Adrenal gland (tissue), 9 donors: ENCODE measurements at regions not wholly inside any gene's neighbourhood (a gene's known extent, or its start where the extent isn't known, plus 50 kb on each side); places are given as distances from the start of the nearest gene placed in this dataset.

Experiments used
- DNase-seq, 7 donors: peaks; one replicate each; pipeline ENCODE4 v3.0.0-alpha.2; 2019 to 2020
- H3K27ac ChIP-seq, 5 donors: fragments of 200-600 bp; sonication (generic) in 4 of 5; 1 replicate in 3 of 5; 2 replicates in 2 of 5; pipeline versions ENCODE4 v1.5.1 to v1.8.0; 2016 to 2020; ENCODE audit warnings: mild to moderate bottlenecking in 1 of 5
- H3K27me3 ChIP-seq: fragments of 200-600 bp; 2 replicates; pipeline ENCODE4 v1.8.0; 2021
- H3K36me3 ChIP-seq, 2 donors: fragments of 200-600 bp; replicated peaks in 1 of 2; 1 replicate in 1 of 2; 2 replicates in 1 of 2; pipeline versions ENCODE4 v1.5.1 to v1.8.0; 2018 to 2022
- H3K4me1 ChIP-seq, 2 donors: fragments of 200-600 bp; replicated peaks in 1 of 2; 1 replicate in 1 of 2; 2 replicates in 1 of 2; pipeline versions ENCODE4 v1.5.1 to v1.8.0; 2018 to 2021
- H3K4me3 ChIP-seq, 4 donors: fragments of 200-600 bp; sonication (generic) in 3 of 4; one replicate each; pipeline ENCODE4 v1.5.1; 2016 to 2018
- H3K9me3 ChIP-seq, 3 donors: fragments of 200-600 bp; sonication (generic) in 1 of 3; replicated peaks in 1 of 3; 1 replicate in 2 of 3; 2 replicates in 1 of 3; pipeline versions ENCODE4 v1.5.1 to v1.8.0; 2016 to 2021
- CTCF ChIP-seq, 6 experiments: fragments of 450-650 bp in 4 of 6; fragments of 200-600 bp in 2 of 6; sonication (generic) in 1 of 6; IDR thresholded peaks; 1 replicate in 5 of 6; 2 replicates in 1 of 6; pipeline versions ENCODE4 v1.5.1 to v1.8.0; 2016 to 2021; ENCODE audit warnings: antibody characterized with exemption in 6 of 6, mild to moderate bottlenecking in 2 of 6, moderate library complexity in 1 of 6
- POLR2A ChIP-seq, 2 donors: fragments of 450-650 bp; IDR thresholded peaks; one replicate each; pipeline ENCODE4 v1.6.1; 2017; ENCODE audit warnings: antibody characterized with exemption in 2 of 2, mild to moderate bottlenecking in 2 of 2, moderate library complexity in 1 of 2
- WGBS, 4 donors: extraction: QIAGEN DNeasy Blood & Tissue Kit in 2 of 4; methylation state at CpG; one replicate each; pipeline versions ENCODE4 v1.1.5 to v1.1.7; 2013 to 2017; 5-methylcytosine and 5-hydroxymethylcytosine counted together
- intact Hi-C, 2 donors: fragments of 100-400 bp; cut with DNase I; formaldehyde crosslinking; loops; one replicate each; pipeline versions ENCODE4 v1.14.1 to v1.15.0; 2022 to 2023
- donor health status: healthy with polysubstance abuse.
- donor health status: Bipolar disorder and iron deficiency.
- donor health status: DM: yes; HTN: yes; CAD: no.
- donor health status: DM: no; HTN: no; CAD: no.
- donor health status: DM: no; HTN: no; CAD: no.

DNA sequence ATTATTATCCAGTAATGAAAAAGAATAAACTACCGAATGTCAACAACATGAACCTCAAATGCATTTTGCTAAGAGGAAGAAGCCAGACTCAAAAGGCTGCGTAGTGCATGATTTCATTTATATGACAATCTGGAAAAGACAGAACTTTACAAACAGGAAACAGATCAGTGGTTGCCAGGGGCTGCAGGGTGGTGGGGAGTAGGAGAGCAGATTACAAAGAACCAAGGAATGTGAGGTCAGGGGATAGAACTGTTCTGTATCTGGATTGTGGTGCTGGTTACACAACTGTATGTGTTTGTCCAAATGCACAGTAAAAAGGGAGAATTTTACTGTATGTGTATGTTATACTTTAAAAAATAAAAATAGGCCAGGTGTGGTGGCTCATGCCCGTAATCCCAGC lies 89.7 kb upstream of the MYL2 start:
- TF ChIP-seq CTCF (IDR thresholded peaks at IDR 0.05): no peak
- no peak for TF ChIP-seq POLR2A (IDR thresholded peaks at IDR 0.05)
- 71 to 74% (median 72%) methylated on average over 3 of the region's 3 CpGs for WGBS, 4 donors
- H3K27ac ChIP-seq: no peak overlapping the region
- no peak for DNase-seq
- H3K36me3 ChIP-seq: no peaks in the 10 kb centered on the region
- peaks cover 17% of the 10 kb centered on the region for H3K27me3 ChIP-seq
- H3K4me1 ChIP-seq: no peaks in the 10 kb centered on the region
- no peaks in the 10 kb centered on the region for H3K9me3 ChIP-seq
- no peak overlapping the region for H3K4me3 ChIP-seq
- intact Hi-C loops: no loop called here

DNA sequence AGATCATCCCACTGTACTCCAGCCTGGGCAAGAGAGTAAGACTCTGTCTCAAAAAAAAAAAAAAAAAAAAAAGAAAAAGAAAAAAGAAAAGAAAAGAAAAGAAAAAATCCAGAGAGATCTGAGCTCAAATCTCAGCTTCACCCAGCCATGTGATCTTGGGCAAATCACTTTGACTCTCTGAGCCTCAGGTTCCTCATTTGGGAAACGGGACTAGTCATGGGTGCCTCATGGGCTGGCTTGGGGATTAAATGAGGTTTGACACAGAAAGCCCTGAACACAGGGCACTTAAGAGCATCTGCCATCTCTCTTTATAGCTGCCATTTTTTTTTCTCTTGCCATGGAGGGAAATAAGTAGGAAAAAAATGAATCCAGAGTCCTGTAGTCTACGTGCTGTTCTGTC lies 86.2 kb upstream of the MYL2 start:
- TF ChIP-seq POLR2A (IDR thresholded peaks at IDR 0.05) (no peak), CTCF (IDR thresholded peaks at IDR 0.05) (no peak)

GRCh38 chr12:110998971-110999370 lies 78.6 kb upstream of the MYL2 start:
- Histone ChIP-seq H3K4me1 (no peaks in the 10 kb centered on the region), H3K27me3 (peaks cover 5% of the 10 kb centered on the region), H3K4me3 (no peak overlapping the region), H3K36me3 (no peaks in the 10 kb centered on the region), H3K27ac (no peak overlapping the region), H3K9me3 (peaks cover 0 to 10% (median 0%) of the 10 kb centered on the region in 3 donors)
- intact Hi-C loops: no loop called here
- no peak for TF ChIP-seq CTCF (IDR thresholded peaks at IDR 0.05)
- TF ChIP-seq POLR2A (IDR thresholded peaks at IDR 0.05): no peak
- no peak for DNase-seq
- WGBS, 4 donors: 85 to 90% (median 87%) methylated on average over 2 of the region's 2 CpGs

More for the DNA sequence above, 86.2 kb upstream of the MYL2 start:
- Histone ChIP-seq H3K27ac (no peak overlapping the region), H3K36me3 (no peaks in the 10 kb centered on the region), H3K4me1 (no peaks in the 10 kb centered on the region), H3K4me3 (no peak overlapping the region), H3K9me3 (no peaks in the 10 kb centered on the region), H3K27me3 (peaks cover 16% of the 10 kb centered on the region)
- WGBS, 4 donors: 52 to 72% (median 55%) methylated on average over 2 of the region's 2 CpGs
- intact Hi-C loops: no loop called here
- DNase-seq: no peak

- 40 to 55% (median 52%) methylated on average over 3 of the region's 3 CpGs for WGBS, 4 donors
- H3K9me3 ChIP-seq: peaks cover 0 to 10% (median 0%) of the 10 kb centered on the region in 3 donors
These were observed 77.8 kb upstream of the MYL2 start for GRCh38 chr12:110998165-110998564.

More at GRCh38 chr12:110998165-110998564, 77.8 kb upstream of the MYL2 start:
- H3K36me3 ChIP-seq: no peaks in the 10 kb centered on the region
- DNase-seq: no peak
- intact Hi-C loops: no loop called here
- no peak overlapping the region for H3K4me3 ChIP-seq
- H3K4me1 ChIP-seq: no peaks in the 10 kb centered on the region
- H3K27me3 ChIP-seq: peaks cover 5% of the 10 kb centered on the region
- TF ChIP-seq CTCF (IDR thresholded peaks at IDR 0.05) (no peak), POLR2A (IDR thresholded peaks at IDR 0.05) (no peak)
- no peak overlapping the region for H3K27ac ChIP-seq
